ENCODE measurements at regions not wholly inside any gene's neighbourhood (a gene's known extent, or its start where the extent isn't known, plus 50 kb on each side); places are given as distances from the start of the nearest gene placed in this dataset.

GRCh38 chr5:101942321-101942882 is 353.7 kb downstream of the SLCO4C1 start:
- FAIRE-seq (peak; percentile 84), DNase-seq (ENCODE audit: extremely low spot score, insufficient read length, low read depth) (no peak)

DNA sequence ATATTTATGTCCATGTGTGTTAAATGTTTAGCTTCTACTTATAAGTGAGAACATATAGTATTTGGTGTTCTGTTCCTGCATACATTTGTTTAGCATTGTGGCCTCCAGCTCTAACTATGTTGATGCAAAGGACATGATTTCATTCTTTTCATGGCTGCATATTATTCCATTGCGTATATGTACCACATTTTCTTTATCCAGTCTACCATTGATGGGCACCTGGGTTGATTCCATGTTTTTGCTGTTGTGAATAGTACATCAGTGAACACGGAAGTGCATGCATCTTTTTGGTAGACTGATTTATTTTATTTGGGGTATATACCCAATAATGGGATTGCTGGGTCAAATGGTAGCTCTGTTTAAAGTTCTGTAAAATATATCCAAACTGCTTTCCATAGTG is 359.0 kb downstream of the SLCO4C1 start:
- FAIRE-seq (no peak), DNase-seq (ENCODE audit: extremely low spot score, insufficient read length, low read depth) (no peak)

- DNase-seq (ENCODE audit: extremely low spot score, insufficient read length, low read depth) (no peak), FAIRE-seq (no peak)
Measured at GRCh38 chr5:101935086-101935485, 361.0 kb downstream of the SLCO4C1 start.

GRCh38 chr5:101932599-101932998 is 363.5 kb downstream of the SLCO4C1 start:
- FAIRE-seq (no peak), DNase-seq (ENCODE audit: extremely low spot score, insufficient read length, low read depth) (no peak)

DNA sequence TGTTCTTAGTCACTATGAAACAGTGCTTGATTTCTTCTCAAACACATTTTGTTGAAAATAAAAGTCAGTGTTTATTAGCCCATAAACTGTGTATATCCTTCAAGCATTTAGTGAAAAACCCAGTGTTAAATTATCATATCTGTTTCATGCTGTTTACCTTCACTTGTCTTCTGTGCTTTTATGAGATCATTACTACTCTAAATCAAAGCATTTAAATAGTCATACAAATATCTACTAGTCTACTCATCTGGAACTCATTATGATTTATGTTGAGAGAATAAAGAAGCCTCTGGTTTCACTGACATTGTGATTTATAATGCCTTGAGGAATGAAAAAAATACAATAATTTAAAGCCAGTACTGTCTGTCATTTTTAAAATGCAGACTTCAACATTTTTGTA is 366.5 kb downstream of the SLCO4C1 start:
- FAIRE-seq (no peak), DNase-seq (ENCODE audit: extremely low spot score, insufficient read length, low read depth) (no peak)

- FAIRE-seq: no peak
Measured at GRCh38 chr5:101917166-101917565, 378.9 kb downstream of the SLCO4C1 start.

GRCh38 chr5:101915554-101915953 is 380.5 kb downstream of the SLCO4C1 start:
- no peak for FAIRE-seq

More at GRCh38 chr5:101917166-101917565, 378.9 kb downstream of the SLCO4C1 start:
- no peak for DNase-seq (ENCODE audit: extremely low spot score, insufficient read length, low read depth)

GRCh38 chr5:101904736-101905135 is 391.3 kb downstream of the SLCO4C1 start:
- DNase-seq (ENCODE audit: extremely low spot score, insufficient read length, low read depth): no peak
- FAIRE-seq: no peak

More at GRCh38 chr5:101915554-101915953, 380.5 kb downstream of the SLCO4C1 start:
- no peak for DNase-seq (ENCODE audit: extremely low spot score, insufficient read length, low read depth)

DNA sequence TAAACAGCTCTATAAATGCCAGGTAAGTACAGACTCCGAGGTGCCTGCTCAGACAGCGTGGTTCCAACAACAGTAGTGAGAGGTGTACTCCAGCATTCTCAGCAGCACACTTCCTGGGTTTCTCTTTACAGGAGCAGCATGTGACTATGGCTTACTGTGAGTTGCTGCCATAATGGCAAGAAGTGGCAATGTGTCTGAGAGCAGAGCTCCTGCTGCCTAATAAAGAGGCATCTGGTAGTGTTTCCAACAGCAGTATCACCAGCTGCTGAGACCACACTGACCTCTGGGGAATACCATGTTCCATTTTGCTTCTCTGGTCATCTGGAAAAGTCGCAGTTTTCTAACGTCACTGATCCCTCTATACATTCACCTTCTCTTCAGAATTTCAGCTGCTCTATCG is 398.2 kb downstream of the SLCO4C1 start:
- FAIRE-seq (no peak), DNase-seq (ENCODE audit: extremely low spot score, insufficient read length, low read depth) (no peak)

DNA sequence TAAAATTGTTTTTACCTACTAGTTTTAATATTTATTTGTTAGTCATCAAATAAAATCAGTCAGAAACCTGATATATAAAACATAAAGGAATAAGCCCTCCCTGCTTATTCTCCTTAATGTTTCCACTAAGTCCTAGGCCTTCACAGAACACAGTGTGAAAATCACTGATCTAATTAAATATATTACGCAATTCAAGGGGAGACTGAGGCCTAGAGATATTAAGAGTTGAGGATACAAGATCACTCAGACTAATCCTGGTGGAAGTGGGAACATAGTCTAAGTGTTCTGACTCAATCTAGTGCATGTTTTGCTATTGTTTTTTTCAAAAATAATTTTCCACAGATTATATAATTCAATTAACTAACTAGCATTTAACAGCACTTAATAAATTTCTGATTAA is 401.1 kb downstream of the SLCO4C1 start:
- DNase-seq (ENCODE audit: extremely low spot score, insufficient read length, low read depth) (no peak), FAIRE-seq (no peak)

DNA sequence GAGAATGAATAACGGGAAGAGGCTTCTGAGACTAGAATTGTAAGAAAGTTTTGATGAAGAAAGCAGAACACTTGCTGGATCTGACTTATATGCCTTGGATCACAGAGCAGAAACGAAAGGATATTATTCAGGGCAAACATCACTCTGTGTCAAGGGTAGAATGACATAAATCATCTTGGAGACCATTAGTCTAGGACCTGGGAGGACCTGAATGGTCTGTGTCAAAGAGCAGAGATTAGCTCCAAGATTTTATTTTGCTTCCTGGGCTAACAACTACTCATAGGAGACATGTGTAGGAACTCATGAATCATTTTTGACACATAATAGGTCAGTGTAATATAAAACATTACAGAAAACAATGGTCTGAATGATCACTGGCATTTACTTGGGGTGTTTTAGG is 417.9 kb downstream of the SLCO4C1 start:
- DNase-seq (ENCODE audit: extremely low spot score, insufficient read length, low read depth) (no peak), FAIRE-seq (no peak)

DNA sequence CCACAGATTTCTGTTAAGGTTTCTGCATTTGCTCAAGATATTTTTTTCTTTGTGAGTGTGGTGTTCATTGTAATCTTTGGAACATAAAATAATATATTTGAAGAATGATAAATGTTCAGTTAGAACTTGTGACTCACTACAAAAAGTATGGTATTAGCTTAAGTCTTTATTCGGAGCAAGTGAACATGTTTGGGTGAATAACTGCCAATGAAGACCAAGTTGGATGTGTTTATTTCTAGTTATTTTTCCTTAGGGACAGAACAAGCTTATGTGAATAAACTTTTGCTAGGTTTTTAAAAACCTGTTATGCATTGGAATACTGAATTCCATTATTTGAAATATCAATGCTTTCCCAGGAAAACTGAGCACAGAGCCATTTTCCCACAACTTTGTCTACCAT is 418.6 kb downstream of the SLCO4C1 start:
- no peak for FAIRE-seq

DNA sequence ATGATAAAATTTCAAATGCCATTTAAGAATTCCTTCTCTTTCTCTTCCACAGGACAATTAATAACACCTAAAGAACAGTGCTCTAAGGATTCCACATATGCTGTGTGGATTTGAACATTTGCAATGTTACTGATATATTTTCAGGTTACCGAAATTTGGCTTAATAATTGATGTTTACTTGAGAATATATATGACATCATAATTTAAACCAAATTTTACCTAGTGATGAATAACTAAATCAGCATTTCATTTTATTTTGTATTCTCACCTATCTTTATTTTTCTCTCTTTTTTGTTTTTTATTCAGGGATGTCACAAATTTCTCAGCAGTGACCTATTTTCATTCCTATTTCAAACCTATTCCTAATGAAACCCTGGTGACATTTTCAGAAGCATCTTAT is 429.6 kb downstream of the SLCO4C1 start:
- DNase-seq (ENCODE audit: extremely low spot score, insufficient read length, low read depth) (no peak), FAIRE-seq (no peak)

More for the DNA sequence above, 418.6 kb downstream of the SLCO4C1 start:
- DNase-seq (ENCODE audit: extremely low spot score, insufficient read length, low read depth): no peak

GRCh38 chr5:101860563-101860962 is 435.5 kb downstream of the SLCO4C1 start:
- FAIRE-seq (no peak), DNase-seq (ENCODE audit: extremely low spot score, insufficient read length, low read depth) (no peak)

DNA sequence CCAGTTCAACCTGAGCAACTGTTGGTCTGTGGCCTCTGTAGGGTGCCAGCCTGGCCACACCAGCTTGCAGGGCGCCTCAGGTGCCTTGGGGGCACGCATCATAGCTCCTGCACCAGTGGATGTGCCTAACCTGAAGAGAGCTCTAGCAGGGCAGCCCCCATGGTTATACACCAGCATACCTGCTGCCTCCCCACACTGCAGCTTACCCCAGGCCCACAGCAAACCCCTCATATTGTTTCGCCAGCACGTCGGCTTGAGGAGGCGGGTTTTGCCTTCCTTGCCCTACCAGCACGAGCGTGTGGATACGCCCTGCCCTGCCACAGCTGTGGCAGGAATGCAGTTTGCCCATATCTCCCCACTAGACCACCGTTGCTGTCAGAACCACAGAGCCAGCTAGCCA is 435.9 kb downstream of the SLCO4C1 start:
- FAIRE-seq (no peak), DNase-seq (ENCODE audit: extremely low spot score, insufficient read length, low read depth) (no peak)

GRCh38 chr5:101846496-101846895 is 449.6 kb downstream of the SLCO4C1 start:
- FAIRE-seq (no peak), DNase-seq (ENCODE audit: extremely low spot score, insufficient read length, low read depth) (no peak)

GRCh38 chr5:101843055-101843454 is 453.0 kb downstream of the SLCO4C1 start:
- FAIRE-seq: no peak
- no peak for DNase-seq (ENCODE audit: extremely low spot score, insufficient read length, low read depth)

GRCh38 chr5:101838435-101838834 is 457.6 kb downstream of the SLCO4C1 start:
- DNase-seq (ENCODE audit: extremely low spot score, insufficient read length, low read depth): no peak
- FAIRE-seq: no peak

- DNase-seq (ENCODE audit: extremely low spot score, insufficient read length, low read depth): no peak
- FAIRE-seq: no peak
Measured at GRCh38 chr5:101829255-101829654, 466.8 kb downstream of the SLCO4C1 start.

DNA sequence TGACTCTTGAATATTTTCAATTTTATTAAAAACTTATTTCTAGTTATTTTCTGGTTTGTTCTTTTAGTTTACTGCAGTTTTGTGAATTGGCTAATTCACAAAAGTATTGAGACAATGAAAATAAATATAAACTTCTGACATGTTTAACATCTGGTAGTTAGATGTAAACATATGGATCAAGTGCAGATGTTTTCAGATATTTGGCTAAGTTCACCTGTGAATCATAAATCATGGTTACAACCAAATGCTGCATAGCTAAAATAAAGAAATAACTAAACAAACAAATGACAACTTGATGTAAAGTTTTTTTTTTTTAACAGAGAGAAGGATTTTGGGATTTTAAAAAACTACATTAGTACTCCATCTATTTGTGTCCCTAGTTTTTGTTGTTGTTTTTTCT is 484.6 kb downstream of the SLCO4C1 start:
- DNase-seq (ENCODE audit: extremely low spot score, insufficient read length, low read depth) (no peak), FAIRE-seq (no peak)

- FAIRE-seq: no peak
Measured at GRCh38 chr5:101806410-101806809, 489.7 kb downstream of the SLCO4C1 start.

GRCh38 chr5:101796427-101796826 is 499.7 kb downstream of the SLCO4C1 start:
- no peak for FAIRE-seq
- DNase-seq (ENCODE audit: extremely low spot score, insufficient read length, low read depth): no peak

More at GRCh38 chr5:101806410-101806809, 489.7 kb downstream of the SLCO4C1 start:
- no peak for DNase-seq (ENCODE audit: extremely low spot score, insufficient read length, low read depth)

Data from GM18507 (cell line).